ENCODE measurements at regions not wholly inside any gene's neighbourhood (a gene's known extent, or its start where the extent isn't known, plus 50 kb on each side); places are given as distances from the start of the nearest gene placed in this dataset.

GRCh38 chr7:84524714-84525694, 330.4 kb upstream of the SEMA3A start:
- no peak overlapping the region for H3K4me3 ChIP-seq
- DNase-seq (no peak), ATAC-seq (no peak)
- intact Hi-C loops (cut with DNase I) = no loop called here
- no peaks in the 10 kb centered on the region for H3K27me3 ChIP-seq (ENCODE audit: insufficient read depth in 3 of 3, low read length in 2 of 3)
- 26 to 39% (median 27%) methylated on average over 10 of the region's 10 CpGs for WGBS, 3 donors
- H3K27ac ChIP-seq = no peak overlapping the region
- no peaks in the 10 kb centered on the region for H3K9me3 ChIP-seq
- TF ChIP-seq CTCF (IDR thresholded peaks at IDR 0.05) = no peak
- H3K4me1 ChIP-seq = no peaks in the 10 kb centered on the region
- no peaks in the 10 kb centered on the region for H3K36me3 ChIP-seq (ENCODE audit: insufficient read depth in 1 of 2, low read depth in 1 of 2)

- intact Hi-C loops (cut with DNase I) = no loop called here
- Histone ChIP-seq H3K9me3 (no peaks in the 10 kb centered on the region), H3K27ac (no peak overlapping the region), H3K36me3 (ENCODE audit: insufficient read depth in 1 of 2, low read depth in 1 of 2) (no peaks in the 10 kb centered on the region), H3K4me3 (no peak overlapping the region), H3K4me1 (no peaks in the 10 kb centered on the region), H3K27me3 (ENCODE audit: insufficient read depth in 3 of 3, low read length in 2 of 3) (no peaks in the 10 kb centered on the region)
- DNase-seq (no peak), ATAC-seq (no peak)
- WGBS, 3 donors = 79 to 80% (median 80%) methylated on average over 3 of the region's 3 CpGs
- no peak for TF ChIP-seq CTCF (IDR thresholded peaks at IDR 0.05)
Observed at GRCh38 chr7:84513061-84513460, 318.5 kb upstream of the SEMA3A start.

- no peak for TF ChIP-seq CTCF (IDR thresholded peaks at IDR 0.05)
- Histone ChIP-seq H3K4me1 (no peaks in the 10 kb centered on the region), H3K4me3 (no peak overlapping the region), H3K27me3 (ENCODE audit: insufficient read depth in 3 of 3, low read length in 2 of 3) (no peaks in the 10 kb centered on the region), H3K36me3 (ENCODE audit: insufficient read depth in 1 of 2, low read depth in 1 of 2) (no peaks in the 10 kb centered on the region), H3K9me3 (no peaks in the 10 kb centered on the region), H3K27ac (no peak overlapping the region)
- 97 to 98% (median 98%) methylated on average over 1 of the region's 1 CpG for WGBS, 3 donors
- DNase-seq = no peak
- no peak for ATAC-seq
- intact Hi-C loops (cut with DNase I) = no loop called here
Observed at GRCh38 chr7:84512055-84512454, 317.5 kb upstream of the SEMA3A start.

- no peaks in the 10 kb centered on the region for H3K4me1 ChIP-seq
- no peak for TF ChIP-seq CTCF (IDR thresholded peaks at IDR 0.05)
- H3K9me3 ChIP-seq = no peaks in the 10 kb centered on the region
- H3K36me3 ChIP-seq (ENCODE audit: insufficient read depth in 1 of 2, low read depth in 1 of 2) = no peaks in the 10 kb centered on the region
- intact Hi-C loops (cut with DNase I) = no loop called here
- H3K4me3 ChIP-seq = no peak overlapping the region
- no peak overlapping the region for H3K27ac ChIP-seq
- DNase-seq = no peak
- no peak for ATAC-seq
- WGBS, 3 donors = 38 to 43% (median 42%) methylated on average over 1 of the region's 1 CpG
- no peaks in the 10 kb centered on the region for H3K27me3 ChIP-seq (ENCODE audit: insufficient read depth in 3 of 3, low read length in 2 of 3)
Observed at GRCh38 chr7:84510505-84510904, 315.9 kb upstream of the SEMA3A start.
